ENCODE measurements at regions not wholly inside any gene's neighbourhood (a gene's known extent, or its start where the extent isn't known, plus 50 kb on each side); places are given as distances from the start of the nearest gene placed in this dataset.
"Not testable (repeated sequence)": the region's sequence is repeated elsewhere in the genome, so short reads cannot be mapped to it uniquely, and the experiment has no call there.

- DNase-seq (ENCODE audit: low read depth): no peak
Observed at GRCh38 chr3:177852001-177852807, 654.9 kb upstream of the TBL1XR1 start.

- DNase-seq (ENCODE audit: low read depth): no peak
Observed at GRCh38 chr3:177855021-177855420, 657.7 kb upstream of the TBL1XR1 start.

GRCh38 chr3:177860184-177860583, 662.9 kb upstream of the TBL1XR1 start:
- no peak for DNase-seq (ENCODE audit: low read depth)

- DNase-seq (ENCODE audit: low read depth): no peak
Observed at GRCh38 chr3:177862962-177863491, 665.7 kb upstream of the TBL1XR1 start.

GRCh38 chr3:177871267-177871666, 665.0 kb upstream of the KCNMB2 start:
- DNase-seq (ENCODE audit: low read depth): not testable (repeated sequence)

GRCh38 chr3:177878192-177878591, 658.0 kb upstream of the KCNMB2 start:
- DNase-seq (ENCODE audit: low read depth): no peak

- DNase-seq (ENCODE audit: low read depth): no peak
Observed at GRCh38 chr3:177878957-177879356, 657.3 kb upstream of the KCNMB2 start.

GRCh38 chr3:177881351-177881750, 654.9 kb upstream of the KCNMB2 start:
- no peak for DNase-seq (ENCODE audit: low read depth)

- DNase-seq (ENCODE audit: low read depth): no peak
Observed at GRCh38 chr3:177882124-177882648, 654.0 kb upstream of the KCNMB2 start.

GRCh38 chr3:177883091-177883490, 653.1 kb upstream of the KCNMB2 start:
- DNase-seq (ENCODE audit: low read depth): no peak

- DNase-seq (ENCODE audit: low read depth): no peak
Observed at GRCh38 chr3:177883957-177884356, 652.3 kb upstream of the KCNMB2 start.

GRCh38 chr3:177885063-177885462, 651.2 kb upstream of the KCNMB2 start:
- no peak for DNase-seq (ENCODE audit: low read depth)

- DNase-seq (ENCODE audit: low read depth): no peak
Observed at GRCh38 chr3:177886501-177886900, 649.7 kb upstream of the KCNMB2 start.

GRCh38 chr3:177887475-177887874, 648.8 kb upstream of the KCNMB2 start:
- DNase-seq (ENCODE audit: low read depth): no peak

GRCh38 chr3:177889161-177889560, 647.1 kb upstream of the KCNMB2 start:
- DNase-seq (ENCODE audit: low read depth): no peak

GRCh38 chr3:177889652-177890358, 646.4 kb upstream of the KCNMB2 start:
- DNase-seq (ENCODE audit: low read depth): no peak

- DNase-seq (ENCODE audit: low read depth): no peak
Observed at GRCh38 chr3:177890359-177890683, 645.9 kb upstream of the KCNMB2 start.

GRCh38 chr3:177891569-177891968, 644.7 kb upstream of the KCNMB2 start:
- DNase-seq (ENCODE audit: low read depth): not testable (repeated sequence)

GRCh38 chr3:177893331-177893730, 642.9 kb upstream of the KCNMB2 start:
- DNase-seq (ENCODE audit: low read depth): no peak

GRCh38 chr3:177894081-177894728, 642.0 kb upstream of the KCNMB2 start:
- DNase-seq (ENCODE audit: low read depth): no peak

- no peak for DNase-seq (ENCODE audit: low read depth)
Observed at GRCh38 chr3:177898185-177898584, 638.1 kb upstream of the KCNMB2 start.

GRCh38 chr3:177899275-177900067, 636.8 kb upstream of the KCNMB2 start:
- no peak for DNase-seq (ENCODE audit: low read depth)
